SK-N-SH treated with all-trans-retinoic acid at 6 μM for 48 hours (cell line): ENCODE measurements at regions not wholly inside any gene's neighbourhood (a gene's known extent, or its start where the extent isn't known, plus 50 kb on each side); places are given as distances from the start of the nearest gene placed in this dataset.

ENCODE experiments used
- ATAC-seq: fragments of 200-7000 bp; cut with Tn5 transposase; 3 replicates; pipeline ENCODE4 v1.9.1; 2020; ENCODE audit warnings: mild to moderate bottlenecking, moderate library complexity
- ARNTL ChIP-seq: fragments of 450-650 bp; formaldehyde crosslinking; IDR thresholded peaks from 2 replicates; pipeline ENCODE4 v1.5.0; 2020; ENCODE audit warnings: low read depth, mild to moderate bottlenecking, moderate library complexity, borderline replicate concordance
- CREB5 ChIP-seq: fragments of 250-450 bp; sonication (Bioruptor Pico); IDR thresholded peaks from 2 replicates; pipeline ENCODE4 v1.5.1; 2020; ENCODE audit warnings: low read depth, mild to moderate bottlenecking, moderate library complexity
- CSDC2 ChIP-seq: fragments of 250-450 bp; sonication (Bioruptor Pico); IDR thresholded peaks from 2 replicates; pipeline ENCODE4 v1.5.0; 2020; ENCODE audit warnings: mild to moderate bottlenecking, moderate library complexity
- ESRRG ChIP-seq: fragments of 250-450 bp; sonication (Bioruptor Pico); IDR thresholded peaks from 2 replicates; pipeline ENCODE4 v1.6.1; 2021; ENCODE audit warnings: mild to moderate bottlenecking
- GLIS3 ChIP-seq: fragments of 250-450 bp; sonication (Bioruptor Pico); IDR thresholded peaks from 2 replicates; pipeline ENCODE4 v1.5.0; 2020; ENCODE audit warnings: mild to moderate bottlenecking, moderate library complexity
- ISL1 ChIP-seq: fragments of 250-450 bp; sonication (Bioruptor Pico); IDR thresholded peaks from 2 replicates; pipeline ENCODE4 v2.1.2; 2022; ENCODE audit warnings: mild to moderate bottlenecking, moderate library complexity
- OSR1 ChIP-seq: fragments of 250-450 bp; sonication (Bioruptor Pico); IDR thresholded peaks from 2 replicates; pipeline ENCODE4 v1.8.0; 2022; ENCODE audit warnings: moderate library complexity, mild to moderate bottlenecking, inconsistent platforms
- PATZ1 ChIP-seq: fragments of 250-450 bp; sonication (Bioruptor Pico); IDR thresholded peaks from 2 replicates; pipeline ENCODE4 v1.8.0; 2020; ENCODE audit warnings: mild to moderate bottlenecking, moderate library complexity, borderline replicate concordance
- POU6F1 ChIP-seq: fragments of 250-450 bp; sonication (Bioruptor Pico); IDR thresholded peaks from 2 replicates; pipeline ENCODE4 v1.8.0; 2021; ENCODE audit warnings: low read depth, mild to moderate bottlenecking, moderate library complexity, borderline replicate concordance
- PPARA ChIP-seq: fragments of 250-450 bp; sonication (Bioruptor Pico); IDR thresholded peaks from 2 replicates; pipeline ENCODE4 v1.5.0; 2020; ENCODE audit warnings: mild to moderate bottlenecking, borderline replicate concordance
- RARB ChIP-seq: fragments of 250-450 bp; sonication (Bioruptor Pico); IDR thresholded peaks from 2 replicates; pipeline ENCODE4 v1.8.0; 2021; ENCODE audit warnings: mild to moderate bottlenecking, moderate library complexity
- SNAI2 ChIP-seq: fragments of 250-450 bp; sonication (Bioruptor Pico); IDR thresholded peaks from 2 replicates; pipeline ENCODE4 v1.5.0; 2020; ENCODE audit warnings: mild to moderate bottlenecking, moderate library complexity
- TCF4 ChIP-seq: fragments of 250-450 bp; sonication (Bioruptor Pico); IDR thresholded peaks from 2 replicates; pipeline ENCODE4 v1.8.0; 2021; ENCODE audit warnings: mild to moderate bottlenecking, moderate library complexity, borderline replicate concordance
- TOX ChIP-seq: fragments of 250-450 bp; sonication (Bioruptor Pico); IDR thresholded peaks from 2 replicates; pipeline ENCODE4 v1.8.0; 2021; ENCODE audit warnings: mild to moderate bottlenecking, moderate library complexity, borderline replicate concordance
- TSHZ2 ChIP-seq: fragments of 250-450 bp; sonication (Bioruptor Pico); IDR thresholded peaks from 2 replicates; pipeline ENCODE4 v1.5.0; 2020; ENCODE audit warnings: mild to moderate bottlenecking, moderate library complexity
- ZFP3 ChIP-seq: fragments of 250-450 bp; sonication (Bioruptor Pico); IDR thresholded peaks from 2 replicates; pipeline ENCODE4 v1.5.0; 2020; ENCODE audit warnings: mild to moderate bottlenecking, moderate library complexity
- ZFP30 ChIP-seq: fragments of 450-650 bp; formaldehyde crosslinking; IDR thresholded peaks from 2 replicates; pipeline ENCODE4 v1.5.0; 2022; ENCODE audit warnings: mild to moderate bottlenecking, moderate library complexity
- ZNF565 ChIP-seq: fragments of 450-650 bp; formaldehyde crosslinking; conservative IDR thresholded peaks from 2 replicates; pipeline ENCODE4 v1.5.0; 2020; ENCODE audit warnings: low read depth, mild to moderate bottlenecking, moderate library complexity
- ZNF8 ChIP-seq: fragments of 450-650 bp; formaldehyde crosslinking; IDR thresholded peaks from 2 replicates; pipeline ENCODE4 v1.5.0; 2020; ENCODE audit warnings: mild to moderate bottlenecking, moderate library complexity
- TF ChIP-seq, protein P1 (sequence below): fragments of 250-450 bp; sonication (Bioruptor Pico); IDR thresholded peaks from 2 replicates; pipeline ENCODE4 v1.5.1; 2021; ENCODE audit warnings: mild to moderate bottlenecking, moderate library complexity

- no peak for TF ChIP-seq ARNTL (CRISPR knock-in tag)
- TF ChIP-seq PPARA (CRISPR knock-in tag): no peak
- TF ChIP-seq, protein P1, sequence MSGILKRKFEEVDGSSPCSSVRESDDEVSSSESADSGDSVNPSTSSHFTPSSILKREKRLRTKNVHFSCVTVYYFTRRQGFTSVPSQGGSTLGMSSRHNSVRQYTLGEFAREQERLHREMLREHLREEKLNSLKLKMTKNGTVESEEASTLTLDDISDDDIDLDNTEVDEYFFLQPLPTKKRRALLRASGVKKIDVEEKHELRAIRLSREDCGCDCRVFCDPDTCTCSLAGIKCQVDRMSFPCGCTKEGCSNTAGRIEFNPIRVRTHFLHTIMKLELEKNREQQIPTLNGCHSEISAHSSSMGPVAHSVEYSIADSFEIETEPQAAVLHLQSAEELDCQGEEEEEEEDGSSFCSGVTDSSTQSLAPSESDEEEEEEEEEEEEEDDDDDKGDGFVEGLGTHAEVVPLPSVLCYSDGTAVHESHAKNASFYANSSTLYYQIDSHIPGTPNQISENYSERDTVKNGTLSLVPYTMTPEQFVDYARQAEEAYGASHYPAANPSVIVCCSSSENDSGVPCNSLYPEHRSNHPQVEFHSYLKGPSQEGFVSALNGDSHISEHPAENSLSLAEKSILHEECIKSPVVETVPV (CRISPR knock-in tag): no peak
- no peak for TF ChIP-seq ISL1 (CRISPR knock-in tag)
- TF ChIP-seq ZFP30 (CRISPR knock-in tag): no peak
- TF ChIP-seq SNAI2 (CRISPR knock-in tag): no peak
- TF ChIP-seq TSHZ2 (CRISPR knock-in tag): no peak
- no peak for TF ChIP-seq ZFP3 (CRISPR knock-in tag)
- no peak for TF ChIP-seq TOX (CRISPR knock-in tag)
- no peak for TF ChIP-seq POU6F1
- no peak for TF ChIP-seq ZNF565 (CRISPR knock-in tag)
- no peak for TF ChIP-seq CSDC2 (CRISPR knock-in tag)
- no peak for TF ChIP-seq GLIS3 (CRISPR knock-in tag)
- TF ChIP-seq ZNF8 (CRISPR knock-in tag): no peak
- TF ChIP-seq ESRRG: no peak
- no peak for TF ChIP-seq CREB5 (CRISPR knock-in tag)
- TF ChIP-seq RARB: no peak
- no peak for ATAC-seq
Measured at GRCh38 chr17:51389875-51390274, 129.5 kb downstream of the UTP18 start.

DNA sequence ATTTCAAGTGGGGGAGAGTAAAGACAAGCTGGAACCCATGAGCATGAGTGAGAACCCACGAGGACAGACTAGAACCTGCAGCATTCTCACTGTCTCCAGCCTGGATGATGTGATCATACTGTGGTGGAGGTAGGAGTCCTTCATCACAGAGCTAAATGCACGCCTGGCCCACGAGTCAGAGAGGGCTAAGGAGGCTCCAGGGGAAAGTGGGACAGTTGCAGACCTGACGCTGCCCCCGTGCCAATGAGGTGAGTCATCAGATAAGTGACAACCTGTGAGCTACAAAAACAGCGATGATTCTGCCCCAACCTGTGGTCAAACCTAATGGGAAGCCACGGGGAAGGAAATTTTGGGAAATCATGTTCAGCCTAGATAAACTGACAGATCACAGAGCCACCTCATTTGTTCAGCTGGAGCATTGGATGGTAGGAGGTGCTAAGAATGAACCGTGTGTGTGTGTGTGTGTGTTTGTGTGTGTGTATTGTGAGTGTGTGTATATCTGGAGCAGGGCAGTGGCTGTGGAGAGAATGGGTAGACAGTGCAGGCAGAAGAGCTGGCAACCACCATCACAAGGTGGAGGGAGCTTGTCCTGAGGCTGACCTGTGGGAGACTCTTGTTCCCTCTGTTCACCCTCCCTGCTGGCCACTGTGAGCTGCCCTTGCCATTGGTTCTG is 131.8 kb downstream of the UTP18 start:
- no peak for ATAC-seq
- TF ChIP-seq TOX (CRISPR knock-in tag) (no peak), ZNF565 (CRISPR knock-in tag) (no peak), ISL1 (CRISPR knock-in tag) (no peak), PPARA (CRISPR knock-in tag) (no peak), CSDC2 (CRISPR knock-in tag) (no peak), GLIS3 (CRISPR knock-in tag) (no peak), POU6F1 (no peak), RARB (no peak), PATZ1 (CRISPR knock-in tag) (no peak), TCF4 (CRISPR knock-in tag) (no peak), ESRRG (no peak), ZNF8 (CRISPR knock-in tag) (no peak), ZFP30 (CRISPR knock-in tag) (no peak), SNAI2 (CRISPR knock-in tag) (no peak), OSR1 (no peak)
